Ovary (tissue), 7 donors: ENCODE measurements at regions not wholly inside any gene's neighbourhood (a gene's known extent, or its start where the extent isn't known, plus 50 kb on each side); places are given as distances from the start of the nearest gene placed in this dataset.

ENCODE experiments used
- DNase-seq, 5 donors: peaks; one replicate each; pipeline ENCODE4 v3.0.0-alpha.2; 2019 to 2020
- H3K27ac ChIP-seq, 2 donors: fragments of 200-600 bp; one replicate each; pipeline versions ENCODE4 v1.5.1 to v1.8.0; 2019 to 2022
- H3K27me3 ChIP-seq: fragments of 200-600 bp; one replicate; pipeline ENCODE4 v1.8.0; 2022
- H3K36me3 ChIP-seq: fragments of 200-600 bp; sonication (generic); one replicate; pipeline ENCODE4 v1.5.1; 2019
- H3K4me1 ChIP-seq: one replicate; pipeline ENCODE4 v1.8.1; 2013; ENCODE audit warnings: mild to moderate bottlenecking, moderate library complexity; ENCODE audit not compliant: insufficient read depth
- H3K4me3 ChIP-seq: fragments of 200-600 bp; sonication (generic); one replicate; pipeline ENCODE4 v1.5.1; 2017
- H3K9me3 ChIP-seq, 2 donors: fragments of 200-600 bp in 1 of 2; sonication (generic) in 1 of 2; one replicate each; pipeline versions ENCODE4 v1.5.1 to v1.8.1; 2013 to 2019; ENCODE audit warnings: mild to moderate bottlenecking in 1 of 2, moderate library complexity in 1 of 2
- EP300 ChIP-seq: sonication (generic); formaldehyde crosslinking; IDR thresholded peaks from one replicate; pipeline ENCODE4 v1.6.1; 2017; ENCODE audit warnings: antibody characterized with exemption
- POLR2A ChIP-seq: fragments of 450-650 bp; IDR thresholded peaks from one replicate; pipeline ENCODE4 v1.6.1; 2017; ENCODE audit warnings: antibody characterized with exemption, mild to moderate bottlenecking, moderate library complexity
- WGBS, 3 donors: extraction: QIAGEN DNeasy Blood & Tissue Kit in 1 of 3; methylation state at CpG; one replicate each; pipeline versions ENCODE4 v1.1.5 to v1.1.7; 2013 to 2017; 5-methylcytosine and 5-hydroxymethylcytosine counted together
- intact Hi-C, 4 donors: fragments of 100-400 bp; cut with DNase I; formaldehyde crosslinking; loops; one replicate each; pipeline versions ENCODE4 v1.11.0 to v1.15.1; 2022 to 2023
- TF ChIP-seq, protein P1 (sequence below), 3 donors: fragments of 450-650 bp in 2 of 3; fragments of 200-600 bp in 1 of 3; IDR thresholded peaks; one replicate each; pipeline versions ENCODE4 v1.5.1 to v1.8.0; 2016 to 2022; ENCODE audit warnings: antibody characterized with exemption in 3 of 3, mild to moderate bottlenecking in 1 of 3
- donor health status: DM: no; HTN: no; CAD: no; lungs with moderate emphysema.
- donor health status: DM: no; HTN: no; CAD: no.
- donor health status: Bipolar disorder and iron deficiency.
- donor health status: DM: no; HTN: no; CAD: no.
- donor health status: DM: yes; HTN: yes; CAD: no.

DNA sequence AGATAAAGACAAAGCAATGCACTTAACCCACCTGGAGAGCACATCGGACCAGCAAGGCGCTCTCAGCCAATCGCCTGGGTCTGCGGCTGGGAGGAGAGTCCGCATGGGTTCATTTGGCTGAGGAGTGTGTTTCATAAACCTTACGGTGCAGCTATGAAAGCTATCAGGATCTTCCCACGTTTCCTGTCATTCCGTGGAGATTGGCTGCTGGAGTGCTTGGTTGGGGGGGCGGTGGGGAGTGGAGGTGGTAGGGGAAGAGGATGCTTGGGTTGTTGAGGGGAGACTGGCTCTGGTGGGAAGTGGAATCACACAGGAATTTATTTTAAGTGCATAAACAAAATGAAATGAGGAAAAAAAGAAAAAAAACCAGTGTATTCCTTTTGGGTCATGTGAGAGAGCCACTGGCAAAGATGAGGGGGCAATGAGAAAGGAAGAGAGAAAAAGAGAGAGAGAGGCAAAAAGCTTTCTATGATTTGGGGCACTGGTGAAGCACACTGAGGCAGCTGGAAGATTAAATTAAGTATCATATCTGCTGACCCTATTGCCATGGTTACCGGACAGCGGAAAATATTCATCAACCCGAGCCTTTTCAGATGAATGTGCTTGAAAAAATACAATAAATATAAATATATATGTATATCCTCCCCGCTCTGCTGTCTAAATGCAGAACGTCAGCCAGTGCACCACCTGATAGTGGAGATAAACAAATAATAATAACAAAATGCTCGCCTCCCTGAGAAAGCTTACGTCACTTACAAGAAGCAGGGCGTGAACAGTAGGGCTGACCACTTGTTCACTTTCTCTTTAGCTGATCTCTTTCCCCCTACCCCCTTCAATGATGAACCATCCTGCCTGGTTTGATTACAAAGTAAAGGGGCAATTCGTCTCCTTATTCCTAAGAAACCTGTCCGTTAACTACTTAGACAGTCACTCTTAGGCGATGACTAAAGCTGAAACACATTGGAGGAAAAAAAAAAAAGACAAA lies 457.0 kb upstream of the ZFHX3 start:
- intact Hi-C loops: no loop called here
- 47 to 59% (median 49%) methylated on average over 20 of the region's 20 CpGs for WGBS, 3 donors
- Histone ChIP-seq H3K4me3 (no peak overlapping the region), H3K27ac (no peak overlapping the region), H3K4me1 (no peaks in the 10 kb centered on the region), H3K27me3 (no peaks in the 10 kb centered on the region), H3K9me3 (no peaks in the 10 kb centered on the region), H3K36me3 (no peaks in the 10 kb centered on the region)
- no peak for DNase-seq
- TF ChIP-seq POLR2A: no peak
- TF ChIP-seq EP300: no peak
- TF ChIP-seq, protein P1, sequence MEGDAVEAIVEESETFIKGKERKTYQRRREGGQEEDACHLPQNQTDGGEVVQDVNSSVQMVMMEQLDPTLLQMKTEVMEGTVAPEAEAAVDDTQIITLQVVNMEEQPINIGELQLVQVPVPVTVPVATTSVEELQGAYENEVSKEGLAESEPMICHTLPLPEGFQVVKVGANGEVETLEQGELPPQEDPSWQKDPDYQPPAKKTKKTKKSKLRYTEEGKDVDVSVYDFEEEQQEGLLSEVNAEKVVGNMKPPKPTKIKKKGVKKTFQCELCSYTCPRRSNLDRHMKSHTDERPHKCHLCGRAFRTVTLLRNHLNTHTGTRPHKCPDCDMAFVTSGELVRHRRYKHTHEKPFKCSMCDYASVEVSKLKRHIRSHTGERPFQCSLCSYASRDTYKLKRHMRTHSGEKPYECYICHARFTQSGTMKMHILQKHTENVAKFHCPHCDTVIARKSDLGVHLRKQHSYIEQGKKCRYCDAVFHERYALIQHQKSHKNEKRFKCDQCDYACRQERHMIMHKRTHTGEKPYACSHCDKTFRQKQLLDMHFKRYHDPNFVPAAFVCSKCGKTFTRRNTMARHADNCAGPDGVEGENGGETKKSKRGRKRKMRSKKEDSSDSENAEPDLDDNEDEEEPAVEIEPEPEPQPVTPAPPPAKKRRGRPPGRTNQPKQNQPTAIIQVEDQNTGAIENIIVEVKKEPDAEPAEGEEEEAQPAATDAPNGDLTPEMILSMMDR (IDR thresholded peaks at IDR 0.05): no peak

DNA sequence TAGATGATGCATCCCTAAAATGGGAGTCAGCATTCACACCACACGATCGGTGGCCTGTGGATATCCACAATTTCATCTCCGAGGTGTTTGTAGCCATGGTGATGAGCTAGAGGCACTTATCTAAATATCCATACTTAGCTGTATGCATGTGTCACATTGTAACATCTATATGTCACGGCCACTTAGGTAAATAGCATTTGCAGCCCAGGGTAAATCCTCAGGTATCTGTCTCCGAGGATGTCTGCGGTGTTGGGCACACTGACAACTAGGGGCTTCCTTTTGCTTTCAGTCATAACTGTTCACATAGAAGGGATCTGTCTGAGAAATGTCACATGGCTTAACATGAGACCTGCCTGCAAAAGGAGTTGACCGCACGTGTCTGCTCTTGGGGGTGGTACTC lies 455.2 kb upstream of the ZFHX3 start:
- H3K27ac ChIP-seq: no peak overlapping the region
- H3K4me3 ChIP-seq: no peak overlapping the region
- no peaks in the 10 kb centered on the region for H3K27me3 ChIP-seq
- H3K4me1 ChIP-seq: no peaks in the 10 kb centered on the region
- TF ChIP-seq, protein P1 (IDR thresholded peaks at IDR 0.05): no peak
- TF ChIP-seq POLR2A (no peak), EP300 (no peak)
- intact Hi-C loops: no loop called here
- H3K9me3 ChIP-seq: no peaks in the 10 kb centered on the region
- DNase-seq: no peak
- H3K36me3 ChIP-seq: no peaks in the 10 kb centered on the region
- WGBS, 3 donors: 83 to 90% (median 89%) methylated on average over 8 of the region's 8 CpGs

GRCh38 chr16:73499276-73499675 lies 451.3 kb upstream of the ZFHX3 start:
- H3K4me3 ChIP-seq: no peak overlapping the region
- H3K4me1 ChIP-seq: no peaks in the 10 kb centered on the region

DNA sequence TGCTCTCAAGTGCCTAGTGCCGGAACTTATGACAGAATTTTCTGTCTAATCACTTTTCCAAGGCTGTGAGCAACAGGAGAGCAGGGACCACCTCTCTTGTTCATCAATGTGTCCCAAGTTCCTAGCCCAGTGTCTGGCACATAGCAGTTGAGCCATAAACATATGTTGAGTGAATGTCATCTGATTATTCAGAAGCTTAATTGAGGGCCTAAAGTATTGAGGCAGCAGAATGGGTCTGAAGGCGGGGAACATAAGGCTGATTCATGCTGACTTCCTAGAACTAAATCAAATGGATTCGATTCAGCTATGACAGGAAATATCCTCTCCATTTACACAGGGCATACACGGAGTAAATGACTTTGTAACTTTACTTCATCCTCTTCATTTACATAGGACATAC lies 438.0 kb upstream of the ZFHX3 start:
- intact Hi-C loops: no loop called here
- Histone ChIP-seq H3K27ac (no peak overlapping the region), H3K4me3 (no peak overlapping the region), H3K36me3 (no peaks in the 10 kb centered on the region), H3K9me3 (no peaks in the 10 kb centered on the region), H3K27me3 (no peaks in the 10 kb centered on the region), H3K4me1 (no peaks in the 10 kb centered on the region)
- DNase-seq: no peak
- TF ChIP-seq, protein P1 (IDR thresholded peaks at IDR 0.05): no peak
- no peak for TF ChIP-seq POLR2A
- TF ChIP-seq EP300: no peak
- 69 to 83% (median 76%) methylated on average over 4 of the region's 4 CpGs for WGBS, 3 donors

More at GRCh38 chr16:73499276-73499675, 451.3 kb upstream of the ZFHX3 start:
- TF ChIP-seq, protein P1 (IDR thresholded peaks at IDR 0.05): no peak
- TF ChIP-seq POLR2A: no peak
- no peak for TF ChIP-seq EP300
- Histone ChIP-seq H3K36me3 (no peaks in the 10 kb centered on the region), H3K27ac (no peak overlapping the region), H3K27me3 (no peaks in the 10 kb centered on the region), H3K9me3 (no peaks in the 10 kb centered on the region)
- no peak for DNase-seq
- intact Hi-C loops: loop anchor here in 1 of 4 donors (10.0 kb wide), 1 partner anchor 56 kb away; no protein-coding TSS in a partner anchor
- 94 to 95% (median 94%) methylated on average over 10 of the region's 10 CpGs for WGBS, 3 donors
